H1 (cell line): ENCODE measurements at regions not wholly inside any gene's neighbourhood (a gene's known extent, or its start where the extent isn't known, plus 50 kb on each side); places are given as distances from the start of the nearest gene placed in this dataset.
"Not testable (repeated sequence)": the region's sequence is repeated elsewhere in the genome, so short reads cannot be mapped to it uniquely, and the experiment has no call there.

ENCODE experiments used
- CTCF ChIA-PET: fragments of 300-600 bp; sonication (Branson Sonifier 250); formaldehyde crosslinking; loops from one replicate; lab custom pipeline; 2021; ENCODE audit not compliant: partially characterized antibody; lab: Charles Lee
- POLR2A ChIA-PET: fragments of 300-600 bp; sonication (Branson Sonifier 250); formaldehyde crosslinking; loops from one replicate; lab custom pipeline; 2021; ENCODE audit warnings: inconsistent platforms; ENCODE audit not compliant: partially characterized antibody; lab: Charles Lee
- DNase-seq, 2 experiments: peaks; one replicate each; pipeline versions ENCODE4 v3.0.0 to v3.0.0-alpha.2; 2010 to 2022; ENCODE audit warnings: low spot score in 2 of 2, low read depth in 1 of 2, mixed read lengths in 1 of 2
- FAIRE-seq: peaks from 2 replicates; lab custom pipeline; 2011; peaks lifted over from hg19 to GRCh38; lab: Jason Lieb, UNC
- H2AFZ ChIP-seq: 2 replicates; pipeline ENCODE4 v1.8.1; 2012; ENCODE audit warnings: low read length, inconsistent platforms
- H2AK5ac ChIP-seq: 2 replicates; pipeline ENCODE4 v1.6.1; 2013; ENCODE audit warnings: low read depth, low read length
- H2BK120ac ChIP-seq: replicated peaks from 2 replicates; pipeline ENCODE3; 2013; ENCODE audit warnings: low read depth, low read length, inconsistent platforms
- H2BK12ac ChIP-seq: 2 replicates; pipeline ENCODE4 v1.6.1; 2013; ENCODE audit warnings: low read depth, low read length
- H2BK15ac ChIP-seq: 2 replicates; pipeline ENCODE4 v1.6.1; 2013; ENCODE audit warnings: low read length
- H2BK20ac ChIP-seq: 2 replicates; pipeline ENCODE4 v1.6.1; 2013; ENCODE audit warnings: low read length
- H2BK5ac ChIP-seq: 2 replicates; pipeline ENCODE4 v1.6.1; 2013; ENCODE audit warnings: low read depth, low read length
- H3K14ac ChIP-seq: 2 replicates; pipeline ENCODE4 v1.6.1; 2013; ENCODE audit warnings: inconsistent platforms; ENCODE audit not compliant: insufficient read length
- H3K18ac ChIP-seq: 2 replicates; pipeline ENCODE4 v1.6.1; 2013; ENCODE audit warnings: low read length; ENCODE audit errors: extremely low read depth
- H3K23ac ChIP-seq: 2 replicates; pipeline ENCODE4 v1.6.1; 2013; ENCODE audit warnings: inconsistent platforms; ENCODE audit not compliant: insufficient read length
- H3K23me2 ChIP-seq: 2 replicates; pipeline ENCODE4 v1.6.1; 2013; ENCODE audit warnings: low read depth, low read length
- H3K27ac ChIP-seq: 2 replicates; pipeline ENCODE4 v1.6.1; 2011; ENCODE audit warnings: low read depth, low read length, inconsistent platforms
- H3K27me3 ChIP-seq, 4 experiments: replicated peaks in 1 of 4; 1 replicate in 1 of 4; 2 replicates in 3 of 4; pipeline versions ENCODE4 v1.6.1 to v1.8.1; 2011 to 2013; ENCODE audit warnings: low read length in 3 of 4, mild to moderate bottlenecking in 3 of 4, inconsistent platforms in 2 of 4, mixed read lengths in 2 of 4, moderate library complexity in 1 of 4; ENCODE audit not compliant: control insufficient read depth in 3 of 4, insufficient read depth in 3 of 4; ENCODE audit errors: extremely low read depth in 1 of 4
- H3K36me3 ChIP-seq, 4 experiments: 2 replicates each; pipeline versions ENCODE4 v1.6.1 to v1.8.1; 2011 to 2013; ENCODE audit warnings: mild to moderate bottlenecking in 4 of 4, low read length in 3 of 4, moderate library complexity in 2 of 4, control low read depth in 1 of 4, inconsistent platforms in 1 of 4; ENCODE audit not compliant: insufficient read depth in 4 of 4, control insufficient read depth in 2 of 4
- H3K4ac ChIP-seq: replicated peaks from 2 replicates; pipeline ENCODE3; 2013; ENCODE audit warnings: low read length, low read depth, mixed read lengths, inconsistent platforms; ENCODE audit not compliant: insufficient read length
- H3K4me1 ChIP-seq, 4 experiments: replicated peaks in 1 of 4; 1 replicate in 1 of 4; 2 replicates in 3 of 4; pipeline versions ENCODE4 v1.6.1 to v1.8.1; 2011 to 2013; ENCODE audit warnings: low read length in 3 of 4, inconsistent platforms in 2 of 4, mixed read lengths in 1 of 4; ENCODE audit not compliant: insufficient read depth in 4 of 4, control insufficient read depth in 3 of 4
- H3K4me2 ChIP-seq, 2 experiments: 2 replicates each; pipeline versions ENCODE4 v1.6.1 to v1.8.1; 2011 to 2013; ENCODE audit warnings: low read depth in 2 of 2, low read length in 2 of 2, control low read depth in 1 of 2, inconsistent platforms in 1 of 2, mild to moderate bottlenecking in 1 of 2; ENCODE audit not compliant: insufficient read depth in 1 of 2
- H3K4me3 ChIP-seq, 4 experiments: fragments of 200-600, 300-600 bp in 1 of 4; sonication (generic), shearing (Covaris generic), sonication (Bioruptor Twin) in 1 of 4; 2 replicates each; pipeline versions ENCODE4 v1.5.1 to v1.8.1; 2011 to 2016; ENCODE audit warnings: low read length in 4 of 4, low read depth in 3 of 4, control low read depth in 2 of 4, inconsistent platforms in 2 of 4, mild to moderate bottlenecking in 2 of 4, mixed read lengths in 1 of 4, moderate library complexity in 1 of 4; ENCODE audit not compliant: insufficient read depth in 2 of 4; ENCODE audit errors: extremely low read depth in 1 of 4
- H3K56ac ChIP-seq: replicated peaks from 2 replicates; pipeline ENCODE3; 2013; ENCODE audit warnings: low read depth, mild to moderate bottlenecking, mixed read lengths, low read length, inconsistent platforms; ENCODE audit not compliant: insufficient read length
- H3K79me1 ChIP-seq: 2 replicates; pipeline ENCODE4 v1.6.1; 2013; ENCODE audit warnings: low read depth, low read length, control low read depth
- H3K79me2 ChIP-seq, 2 experiments: 2 replicates each; pipeline versions ENCODE4 v1.6.1 to v1.8.1; 2012 to 2013; ENCODE audit warnings: low read length in 2 of 2, mild to moderate bottlenecking in 2 of 2, inconsistent platforms in 1 of 2; ENCODE audit not compliant: insufficient read depth in 2 of 2, control insufficient read depth in 1 of 2
- H3K9ac ChIP-seq, 4 experiments: replicated peaks in 1 of 4; 1 replicate in 1 of 4; 2 replicates in 3 of 4; pipeline versions ENCODE4 v1.6.1 to v1.8.1; 2011 to 2013; ENCODE audit warnings: low read depth in 3 of 4, low read length in 3 of 4, control low read depth in 2 of 4, mild to moderate bottlenecking in 2 of 4, moderate library complexity in 2 of 4, inconsistent platforms in 1 of 4; ENCODE audit errors: extremely low read depth in 1 of 4
- H3K9me3 ChIP-seq, 2 experiments: 2 replicates each; pipeline versions ENCODE4 v1.6.1 to v1.8.1; 2012 to 2013; ENCODE audit warnings: mild to moderate bottlenecking in 2 of 2, moderate library complexity in 2 of 2, control low read depth in 1 of 2, inconsistent platforms in 1 of 2, low read depth in 1 of 2, low read length in 1 of 2, mixed read lengths in 1 of 2; ENCODE audit not compliant: insufficient read depth in 2 of 2
- H4K20me1 ChIP-seq, 2 experiments: replicated peaks in 1 of 2; 2 replicates each; pipeline versions ENCODE3 to v1.8.1; 2011 to 2013; ENCODE audit warnings: inconsistent platforms in 2 of 2, low read length in 2 of 2, mild to moderate bottlenecking in 1 of 2; ENCODE audit not compliant: insufficient read depth in 2 of 2, control insufficient read depth in 1 of 2
- H4K5ac ChIP-seq: 2 replicates; pipeline ENCODE4 v1.6.1; 2013; ENCODE audit warnings: low read length, low read depth, mixed read lengths, inconsistent platforms; ENCODE audit not compliant: insufficient read length
- H4K8ac ChIP-seq: 2 replicates; pipeline ENCODE4 v1.8.0; 2013; ENCODE audit warnings: mild to moderate bottlenecking, moderate library complexity, low read length, inconsistent platforms; ENCODE audit not compliant: insufficient read depth; ENCODE audit errors: extremely low read depth
- H4K91ac ChIP-seq: replicated peaks from 2 replicates; pipeline ENCODE3; 2013; ENCODE audit warnings: low read length, mixed read lengths, inconsistent platforms; ENCODE audit not compliant: insufficient read length
- GABPA ChIP-seq: IDR thresholded peaks from 2 replicates; pipeline ENCODE4 v1.6.1; 2011; ENCODE audit warnings: mild to moderate bottlenecking, low read length, moderate library complexity, borderline replicate concordance; ENCODE audit not compliant: insufficient read depth
- POLR2AphosphoS5 ChIP-seq: IDR thresholded peaks from 2 replicates; pipeline ENCODE4 v1.6.1; 2011; ENCODE audit warnings: low read depth, low read length
- RFX5 ChIP-seq: IDR thresholded peaks from 2 replicates; pipeline ENCODE4 v1.6.1; 2011; ENCODE audit warnings: low read depth, low read length, improper control_type of control experiment, borderline replicate concordance
- TCF12 ChIP-seq: IDR thresholded peaks from 2 replicates; pipeline ENCODE4 v1.6.1; 2011; ENCODE audit warnings: low read depth, mild to moderate bottlenecking, low read length
- USF2 ChIP-seq: IDR thresholded peaks from 2 replicates; pipeline ENCODE4 v1.6.1; 2011; ENCODE audit warnings: low read length, improper control_type of control experiment
- WGBS, 2 experiments: shearing (Covaris generic) in 1 of 2; methylation state at CpG; one replicate each; pipeline versions ENCODE4 v1.1.6 to v1.1.7; 2013 to 2015; ENCODE audit warnings: low lambda C conversion rate in 2 of 2, mixed read lengths in 2 of 2, inconsistent platforms in 1 of 2, low coverage in 1 of 2, missing lambda C conversion rate in 1 of 2; ENCODE audit not compliant: insufficient replicate concordance in 2 of 2, insufficient coverage in 1 of 2, insufficient read length in 1 of 2; ENCODE audit errors: extremely low coverage in 1 of 2, missing lambda C conversion rate in 1 of 2; 5-methylcytosine and 5-hydroxymethylcytosine counted together

- no peak for TF ChIP-seq USF2
- TF ChIP-seq POLR2AphosphoS5, result no peak
- TF ChIP-seq GABPA, result no peak
- TF ChIP-seq TCF12, result no peak
- no peak for TF ChIP-seq RFX5
Observed at GRCh38 chr1:31488528-31488927, 75.5 kb downstream of the SERINC2 start (continued).

DNA sequence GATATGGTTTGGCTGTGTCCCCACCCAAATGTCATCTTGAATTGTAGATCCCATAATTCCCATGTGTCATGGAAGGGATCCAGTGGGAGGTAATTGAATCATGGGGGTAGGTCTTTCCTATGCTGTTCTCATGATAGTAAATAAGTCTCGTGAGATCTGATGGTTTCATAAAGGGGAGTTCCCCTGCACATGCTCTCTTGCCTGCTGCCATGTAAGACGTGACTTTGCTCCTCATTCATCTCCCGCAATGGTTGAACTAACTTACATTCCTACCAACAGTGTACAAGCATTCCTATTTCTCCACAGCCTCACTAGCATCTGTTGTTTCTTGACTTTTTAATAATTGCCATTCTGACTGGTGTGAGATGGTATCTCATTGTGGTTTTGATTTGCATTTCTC lies 76.6 kb downstream of the SERINC2 start:
- H3K27ac ChIP-seq, H3K23me2 ChIP-seq, H2AK5ac ChIP-seq, H3K56ac ChIP-seq, H4K5ac ChIP-seq, H3K14ac ChIP-seq, H2BK5ac ChIP-seq, H3K79me1 ChIP-seq, FAIRE-seq, H2BK120ac ChIP-seq, DNase-seq, H3K4me2 ChIP-seq, H3K79me2 ChIP-seq, H2BK20ac ChIP-seq, H3K23ac ChIP-seq, H4K20me1 ChIP-seq, H2BK12ac ChIP-seq, H3K4me3 ChIP-seq, H3K4ac ChIP-seq, H3K18ac ChIP-seq, H3K27me3 ChIP-seq, H2AFZ ChIP-seq, H3K9ac ChIP-seq, H3K9me3 ChIP-seq, H3K4me1 ChIP-seq, H3K36me3 ChIP-seq, H4K8ac ChIP-seq, H4K91ac ChIP-seq, H2BK15ac ChIP-seq, POLR2A ChIA-PET: not testable (repeated sequence)
- CTCF ChIA-PET, result interaction anchor here (1.5 to 4.6 kb wide), 3 partner anchors 12 to 59 kb away, joined by 3 to 18 read pairs (median 16); no protein-coding TSS in a partner anchor
- 98% methylated on average over 3 of the region's 3 CpGs; no CpG with 5 or more reads in 1 of the 2 experiments for WGBS, 2 experiments
